ENCODE measurements at regions not wholly inside any gene's neighbourhood (a gene's known extent, or its start where the extent isn't known, plus 50 kb on each side); places are given as distances from the start of the nearest gene placed in this dataset.
A peak's percentile ranks its signal among the peaks of the same experiment; 100 is the strongest.
"Not testable (repeated sequence)": the region's sequence is repeated elsewhere in the genome, so short reads cannot be mapped to it uniquely, and the experiment has no call there.

DNA sequence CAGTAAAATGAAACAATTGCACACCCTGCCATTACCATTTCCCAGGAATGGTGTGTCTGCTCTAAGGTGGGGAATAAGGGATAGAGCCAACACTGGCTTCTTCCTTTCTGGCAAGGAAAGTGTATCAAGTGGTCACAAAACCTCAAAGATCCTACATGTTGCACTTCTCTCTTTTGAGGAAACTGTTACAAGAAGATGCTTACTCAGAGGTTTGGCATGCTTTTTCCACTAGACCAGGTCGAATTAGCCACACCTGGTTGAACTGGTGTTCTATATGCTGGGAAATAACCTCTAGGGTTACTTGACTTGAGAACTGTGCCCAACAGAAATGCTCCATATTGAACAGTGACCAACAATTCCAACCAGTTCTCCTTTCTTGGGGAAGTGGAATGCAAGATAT lies 102.9 kb downstream of the LRRN1 start:
- FAIRE-seq = no peak
- Histone ChIP-seq H3K27me3 (ENCODE audit: control insufficient read depth in 3 of 3, insufficient read depth in 3 of 3, low read length in 3 of 3) (no peaks in the 10 kb centered on the region), H3K4me3 (ENCODE audit: low read depth in 1 of 3, low read length in 3 of 3) (no peak overlapping the region), H3K36me3 (ENCODE audit: control insufficient read depth in 3 of 3, insufficient read depth in 2 of 3, low read depth in 1 of 3, low read length in 3 of 3) (no peaks in the 10 kb centered on the region), H3K9me3 (ENCODE audit: control insufficient read depth in 2 of 2, insufficient read depth in 1 of 2, low read depth in 1 of 2, low read length in 1 of 2) (peaks cover 0 to 4% of the 10 kb centered on the region in 2 donors), H3K27ac (ENCODE audit: low read depth in 1 of 3, low read length in 2 of 3) (no peak overlapping the region), H3K4me1 (ENCODE audit: control insufficient read depth in 3 of 3, insufficient read depth in 2 of 3, low read depth in 1 of 3, low read length in 2 of 3) (no peaks in the 10 kb centered on the region)
- DNase-seq = no peak
- 42 to 51% (median 48%) methylated on average over 1 of the region's 1 CpG for WGBS, 3 donors

DNA sequence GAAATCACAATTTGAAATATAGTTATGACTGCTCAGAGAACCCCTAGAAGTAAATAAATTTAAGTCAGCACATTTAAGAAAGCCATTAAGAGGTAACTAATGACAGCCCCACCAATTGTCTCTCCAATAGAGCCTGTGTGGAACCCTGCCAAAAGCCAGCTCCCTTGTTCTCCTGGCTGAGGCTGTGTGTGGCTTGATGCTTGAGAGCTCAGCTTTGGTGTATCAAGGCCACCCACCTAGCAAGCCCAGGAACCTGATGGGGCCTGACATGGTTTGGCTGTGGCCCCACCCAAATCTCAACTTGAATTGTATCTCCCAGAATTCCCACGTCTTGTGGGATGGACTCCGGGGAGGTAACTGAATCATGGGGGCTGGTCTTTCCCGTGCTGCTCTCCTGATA lies 106.9 kb downstream of the LRRN1 start:
- DNase-seq (no peak), FAIRE-seq (no peak)
- H3K4me1 ChIP-seq (ENCODE audit: control insufficient read depth in 3 of 3, insufficient read depth in 2 of 3, low read depth in 1 of 3, low read length in 2 of 3) = no peaks in the 10 kb centered on the region
- no peak overlapping the region for H3K4me3 ChIP-seq (ENCODE audit: low read depth in 1 of 3, low read length in 3 of 3)
- WGBS, 3 donors = 72 to 82% (median 78%) methylated on average over 3 of the region's 3 CpGs
- no peaks in the 10 kb centered on the region for H3K9me3 ChIP-seq (ENCODE audit: control insufficient read depth in 2 of 2, insufficient read depth in 1 of 2, low read depth in 1 of 2, low read length in 1 of 2)
- no peaks in the 10 kb centered on the region for H3K36me3 ChIP-seq (ENCODE audit: control insufficient read depth in 3 of 3, insufficient read depth in 2 of 3, low read depth in 1 of 3, low read length in 3 of 3)
- H3K27ac ChIP-seq (ENCODE audit: low read depth in 1 of 3, low read length in 2 of 3) = no peak overlapping the region
- H3K27me3 ChIP-seq (ENCODE audit: control insufficient read depth in 3 of 3, insufficient read depth in 3 of 3, low read length in 3 of 3) = no peaks in the 10 kb centered on the region

DNA sequence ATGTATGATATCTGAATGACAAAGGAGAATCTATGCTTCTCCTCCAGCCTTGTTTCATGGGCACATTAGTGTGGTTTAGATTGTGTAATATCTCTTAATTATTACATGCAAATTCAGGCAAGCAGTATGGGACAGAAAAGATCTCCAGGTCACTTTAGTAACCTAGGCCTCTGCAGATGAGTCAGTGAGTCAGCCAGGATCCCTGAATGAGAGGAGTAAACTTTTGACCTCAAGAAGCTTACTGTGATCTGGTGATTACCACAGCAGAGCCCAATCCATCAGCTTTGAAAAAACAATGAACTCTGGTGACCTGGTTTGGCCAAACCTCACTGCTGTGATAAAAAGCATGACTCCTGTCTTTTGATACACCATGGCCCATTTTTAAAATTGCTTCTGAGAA lies 107.8 kb downstream of the LRRN1 start:
- H3K4me1 ChIP-seq (ENCODE audit: control insufficient read depth in 3 of 3, insufficient read depth in 2 of 3, low read depth in 1 of 3, low read length in 2 of 3) = no peaks in the 10 kb centered on the region
- H3K4me3 ChIP-seq (ENCODE audit: low read depth in 1 of 3, low read length in 3 of 3) = no peak overlapping the region
- no peaks in the 10 kb centered on the region for H3K9me3 ChIP-seq (ENCODE audit: control insufficient read depth in 2 of 2, insufficient read depth in 1 of 2, low read depth in 1 of 2, low read length in 1 of 2)
- H3K27ac ChIP-seq (ENCODE audit: low read depth in 1 of 3, low read length in 2 of 3) = no peak overlapping the region
- H3K27me3 ChIP-seq (ENCODE audit: control insufficient read depth in 3 of 3, insufficient read depth in 3 of 3, low read length in 3 of 3) = no peaks in the 10 kb centered on the region
- no peak for DNase-seq
- no peak for FAIRE-seq
- H3K36me3 ChIP-seq (ENCODE audit: control insufficient read depth in 3 of 3, insufficient read depth in 2 of 3, low read depth in 1 of 3, low read length in 3 of 3) = no peaks in the 10 kb centered on the region

DNA sequence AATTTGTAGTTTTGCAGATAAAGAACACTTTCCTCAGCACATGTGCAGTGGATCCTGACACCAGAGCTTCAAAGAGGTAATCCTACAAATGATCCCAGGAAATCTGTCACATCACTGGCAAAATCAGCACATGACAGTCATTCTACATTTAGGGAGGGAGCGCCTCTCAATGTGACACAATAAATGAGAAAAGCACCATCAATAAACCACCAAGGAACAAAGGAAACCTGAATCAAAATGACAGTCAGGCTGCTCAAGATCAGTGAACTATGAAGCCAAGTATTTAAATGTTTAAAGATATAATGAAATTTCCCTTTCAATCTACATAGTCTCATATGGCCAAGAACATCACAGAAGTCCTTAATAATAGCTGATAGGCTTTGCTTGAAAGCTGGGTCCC lies 119.5 kb downstream of the LRRN1 start:
- FAIRE-seq = no peak
- H3K9me3 ChIP-seq (ENCODE audit: control insufficient read depth in 2 of 2, insufficient read depth in 1 of 2, low read depth in 1 of 2, low read length in 1 of 2) = no peaks in the 10 kb centered on the region
- no peaks in the 10 kb centered on the region for H3K4me1 ChIP-seq (ENCODE audit: control insufficient read depth in 3 of 3, insufficient read depth in 2 of 3, low read depth in 1 of 3, low read length in 2 of 3)

DNA sequence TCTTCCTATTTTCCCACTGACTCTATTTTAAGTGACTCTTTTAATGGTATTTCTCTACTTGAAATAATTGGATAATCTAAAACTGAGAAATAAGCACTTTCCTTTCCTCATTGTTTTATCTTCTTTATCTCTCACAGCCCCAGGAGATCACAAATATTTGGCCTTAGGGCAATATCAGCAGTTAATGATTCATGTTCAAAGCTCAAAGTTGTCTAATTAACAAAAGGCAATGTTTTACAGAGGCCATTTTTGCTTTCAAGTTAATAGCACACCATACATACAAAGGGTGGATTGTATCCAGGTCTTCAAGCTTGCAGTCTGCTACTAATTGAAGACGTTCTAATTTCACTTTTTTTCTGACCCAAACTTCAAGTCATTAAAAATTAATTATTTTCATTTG lies 120.1 kb downstream of the LRRN1 start:
- DNase-seq (peak; percentile 54 to 57), FAIRE-seq (no peak)
- 8 to 27% (median 23%) methylated on average over 1 of the region's 1 CpG for WGBS, 3 donors
- Histone ChIP-seq H3K27ac (ENCODE audit: low read depth in 1 of 3, low read length in 2 of 3) (no peak overlapping the region), H3K4me3 (ENCODE audit: low read depth in 1 of 3, low read length in 3 of 3) (no peak overlapping the region), H3K36me3 (ENCODE audit: control insufficient read depth in 3 of 3, insufficient read depth in 2 of 3, low read depth in 1 of 3, low read length in 3 of 3) (no peaks in the 10 kb centered on the region), H3K27me3 (ENCODE audit: control insufficient read depth in 3 of 3, insufficient read depth in 3 of 3, low read length in 3 of 3) (no peaks in the 10 kb centered on the region), H3K9me3 (ENCODE audit: control insufficient read depth in 2 of 2, insufficient read depth in 1 of 2, low read depth in 1 of 2, low read length in 1 of 2) (no peaks in the 10 kb centered on the region), H3K4me1 (ENCODE audit: control insufficient read depth in 3 of 3, insufficient read depth in 2 of 3, low read depth in 1 of 3, low read length in 2 of 3) (no peaks in the 10 kb centered on the region)

More for the DNA sequence above, 119.5 kb downstream of the LRRN1 start:
- DNase-seq = peak in 1 of 2 donors; percentile 5
- WGBS, 3 donors = 44 to 89% (median 75%) methylated on average over 1 of the region's 1 CpG
- H3K36me3 ChIP-seq (ENCODE audit: control insufficient read depth in 3 of 3, insufficient read depth in 2 of 3, low read depth in 1 of 3, low read length in 3 of 3) = no peaks in the 10 kb centered on the region
- H3K27ac ChIP-seq (ENCODE audit: low read depth in 1 of 3, low read length in 2 of 3) = no peak overlapping the region
- no peaks in the 10 kb centered on the region for H3K27me3 ChIP-seq (ENCODE audit: control insufficient read depth in 3 of 3, insufficient read depth in 3 of 3, low read length in 3 of 3)
- no peak overlapping the region for H3K4me3 ChIP-seq (ENCODE audit: low read depth in 1 of 3, low read length in 3 of 3)

DNA sequence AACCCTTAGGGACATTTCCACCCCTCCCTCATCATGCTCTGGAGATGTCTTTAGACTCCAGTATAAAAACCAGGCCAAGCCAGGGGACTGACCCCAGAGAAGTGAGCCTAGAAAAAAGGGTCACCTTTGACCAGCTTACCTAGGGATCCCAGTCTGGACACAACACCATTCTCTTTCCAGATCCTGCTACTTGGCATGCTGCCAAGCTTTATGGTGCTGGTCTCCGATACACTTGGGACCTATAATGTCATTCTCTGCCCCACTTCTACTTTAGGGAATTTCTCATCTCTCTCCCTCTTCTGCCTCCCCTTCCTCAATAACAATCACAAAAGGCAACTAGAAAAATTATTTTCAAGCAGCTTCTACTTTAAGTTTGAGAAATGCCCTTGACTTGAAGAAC lies 124.4 kb downstream of the LRRN1 start:
- WGBS, 3 donors = 84 to 92% (median 86%) methylated on average over 1 of the region's 1 CpG
- Histone ChIP-seq H3K4me1 (ENCODE audit: control insufficient read depth in 3 of 3, insufficient read depth in 2 of 3, low read depth in 1 of 3, low read length in 2 of 3) (no peaks in the 10 kb centered on the region), H3K27ac (ENCODE audit: low read depth in 1 of 3, low read length in 2 of 3) (no peak overlapping the region), H3K27me3 (ENCODE audit: control insufficient read depth in 3 of 3, insufficient read depth in 3 of 3, low read length in 3 of 3) (no peaks in the 10 kb centered on the region), H3K9me3 (ENCODE audit: control insufficient read depth in 2 of 2, insufficient read depth in 1 of 2, low read depth in 1 of 2, low read length in 1 of 2) (no peaks in the 10 kb centered on the region), H3K36me3 (ENCODE audit: control insufficient read depth in 3 of 3, insufficient read depth in 2 of 3, low read depth in 1 of 3, low read length in 3 of 3) (no peaks in the 10 kb centered on the region), H3K4me3 (ENCODE audit: low read depth in 1 of 3, low read length in 3 of 3) (no peak overlapping the region)
- DNase-seq (no peak), FAIRE-seq (no peak)

DNA sequence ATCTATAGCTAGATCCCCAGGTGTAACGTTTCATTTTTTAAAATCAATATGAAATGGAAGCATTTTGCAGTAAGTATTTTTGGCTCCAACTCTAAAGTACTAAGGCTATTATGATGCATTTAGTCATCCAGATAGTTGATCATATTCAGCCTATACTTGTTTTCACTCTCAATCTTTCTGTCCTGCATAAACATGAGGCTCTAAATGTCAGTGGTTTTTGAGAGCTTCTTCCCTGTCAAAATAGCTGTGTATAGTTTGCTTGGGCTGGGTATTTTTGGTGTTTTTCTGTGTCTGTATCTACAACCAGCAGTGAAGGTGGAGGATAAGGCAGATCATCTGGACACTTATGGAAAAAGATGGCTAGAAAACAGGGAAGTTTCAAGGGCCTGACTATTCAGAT lies 128.0 kb downstream of the LRRN1 start:
- no peak for FAIRE-seq
- Histone ChIP-seq H3K36me3 (ENCODE audit: control insufficient read depth in 3 of 3, insufficient read depth in 2 of 3, low read depth in 1 of 3, low read length in 3 of 3) (no peaks in the 10 kb centered on the region), H3K27ac (ENCODE audit: low read depth in 1 of 3, low read length in 2 of 3) (no peak overlapping the region), H3K4me1 (ENCODE audit: control insufficient read depth in 3 of 3, insufficient read depth in 2 of 3, low read depth in 1 of 3, low read length in 2 of 3) (no peaks in the 10 kb centered on the region), H3K27me3 (ENCODE audit: control insufficient read depth in 3 of 3, insufficient read depth in 3 of 3, low read length in 3 of 3) (no peaks in the 10 kb centered on the region), H3K4me3 (ENCODE audit: low read depth in 1 of 3, low read length in 3 of 3) (no peak overlapping the region), H3K9me3 (ENCODE audit: control insufficient read depth in 2 of 2, insufficient read depth in 1 of 2, low read depth in 1 of 2, low read length in 1 of 2) (peaks cover 0 to 5% of the 10 kb centered on the region in 2 donors)
- WGBS, 3 donors = 67 to 84% (median 80%) methylated on average over 1 of the region's 1 CpG
- no peak for DNase-seq

DNA sequence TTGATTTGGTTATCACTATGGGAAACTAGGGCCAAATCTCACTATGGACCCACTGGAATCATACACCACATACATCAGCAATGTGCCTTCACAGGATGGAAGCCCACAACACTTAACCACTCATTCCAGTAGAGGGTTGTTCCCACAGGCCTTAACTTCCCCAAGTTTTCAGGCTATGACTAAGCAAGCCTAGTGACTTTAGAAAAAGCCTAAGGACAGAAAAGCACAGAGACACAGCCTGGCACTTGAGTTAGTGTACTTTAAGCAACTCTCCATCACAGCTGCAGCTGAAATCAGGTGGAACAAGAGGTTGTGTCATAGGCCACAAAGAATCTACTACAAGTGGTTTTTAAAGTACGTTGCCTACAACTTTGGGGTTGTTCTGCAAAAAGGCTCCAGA lies 128.7 kb downstream of the LRRN1 start:
- DNase-seq (no peak), FAIRE-seq (no peak)
- H3K36me3 ChIP-seq (ENCODE audit: control insufficient read depth in 3 of 3, insufficient read depth in 2 of 3, low read depth in 1 of 3, low read length in 3 of 3) = no peaks in the 10 kb centered on the region
- no peak overlapping the region for H3K4me3 ChIP-seq (ENCODE audit: low read depth in 1 of 3, low read length in 3 of 3)
- H3K27me3 ChIP-seq (ENCODE audit: control insufficient read depth in 3 of 3, insufficient read depth in 3 of 3, low read length in 3 of 3) = no peaks in the 10 kb centered on the region
- H3K4me1 ChIP-seq (ENCODE audit: control insufficient read depth in 3 of 3, insufficient read depth in 2 of 3, low read depth in 1 of 3, low read length in 2 of 3) = no peaks in the 10 kb centered on the region
- no peak overlapping the region for H3K27ac ChIP-seq (ENCODE audit: low read depth in 1 of 3, low read length in 2 of 3)
- peaks cover 0 to 5% of the 10 kb centered on the region in 2 donors for H3K9me3 ChIP-seq (ENCODE audit: control insufficient read depth in 2 of 2, insufficient read depth in 1 of 2, low read depth in 1 of 2, low read length in 1 of 2)
- WGBS, 3 donors = 77 to 91% (median 86%) methylated on average over 1 of the region's 1 CpG

DNA sequence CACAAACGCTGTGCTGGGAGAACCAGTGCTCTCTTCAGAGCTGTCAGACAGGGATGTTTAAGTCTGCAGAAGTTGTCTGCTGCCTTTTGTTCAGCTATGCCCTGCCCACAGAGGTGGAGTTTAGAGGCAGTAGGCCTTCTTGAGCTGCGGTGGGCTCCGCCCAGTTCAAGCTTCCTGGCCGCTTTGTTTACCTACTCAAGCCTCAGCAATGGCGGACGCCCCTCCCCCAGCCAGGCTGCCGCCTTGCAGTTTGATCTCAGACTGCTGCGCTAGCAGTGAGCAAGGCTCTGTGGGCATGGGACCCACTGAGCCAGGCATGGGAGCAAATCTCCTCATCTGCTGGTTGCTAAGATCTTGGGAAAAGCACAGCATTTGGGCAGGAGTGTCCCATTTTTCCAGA lies 142.1 kb downstream of the LRRN1 start:
- H3K27ac ChIP-seq (ENCODE audit: low read depth in 1 of 3, low read length in 2 of 3); H3K36me3 ChIP-seq (ENCODE audit: control insufficient read depth in 3 of 3, insufficient read depth in 2 of 3, low read depth in 1 of 3, low read length in 3 of 3); FAIRE-seq; H3K27me3 ChIP-seq (ENCODE audit: control insufficient read depth in 3 of 3, insufficient read depth in 3 of 3, low read length in 3 of 3); DNase-seq; H3K4me1 ChIP-seq (ENCODE audit: control insufficient read depth in 3 of 3, insufficient read depth in 2 of 3, low read depth in 1 of 3, low read length in 2 of 3); H3K4me3 ChIP-seq (ENCODE audit: low read depth in 1 of 3, low read length in 3 of 3); H3K9me3 ChIP-seq (ENCODE audit: control insufficient read depth in 2 of 2, insufficient read depth in 1 of 2, low read depth in 1 of 2, low read length in 1 of 2): not testable (repeated sequence)
- 68 to 80% (median 71%) methylated on average over 8 of the region's 8 CpGs for WGBS, 3 donors

Measured in small intestine (tissue), 7 donors.